Pancreas (tissue), 10 donors: ENCODE measurements at regions not wholly inside any gene's neighbourhood (a gene's known extent, or its start where the extent isn't known, plus 50 kb on each side); places are given as distances from the start of the nearest gene placed in this dataset.

Experiments used
- ATAC-seq, 4 donors: fragments of 200-7000 bp; cut with Tn5 transposase; one replicate each; pipeline versions ENCODE4 v1.8.0 to v1.9.1; 2020; ENCODE audit warnings: mild to moderate bottlenecking in 4 of 4, moderate library complexity in 4 of 4
- DNase-seq, 6 donors: peaks; one replicate each; pipeline ENCODE4 v3.0.0-alpha.2; 2020
- FAIRE-seq: peaks from 2 replicates; lab custom pipeline; 2012; peaks lifted over from hg19 to GRCh38; lab: Jason Lieb, UNC
- H3K27ac ChIP-seq, 4 donors: fragments of 200-600 bp; sonication (generic); 1 replicate in 3 of 4; 2 replicates in 1 of 4; pipeline versions ENCODE4 v1.5.0 to v1.8.0; 2020
- H3K27me3 ChIP-seq, 4 donors: fragments of 200-600 bp; one replicate each; pipeline ENCODE4 v1.8.0; 2021
- H3K36me3 ChIP-seq, 3 donors: fragments of 200-600 bp; sonication (generic) in 1 of 3; one replicate each; pipeline versions ENCODE4 v1.5.0 to v1.8.0; 2020 to 2021
- H3K4me1 ChIP-seq, 3 donors: fragments of 200-600 bp; one replicate each; pipeline ENCODE4 v1.8.0; 2021
- H3K4me3 ChIP-seq, 4 donors: fragments of 200-600 bp; sonication (generic) in 2 of 4; one replicate each; pipeline versions ENCODE4 v1.5.0 to v1.8.0; 2020 to 2021
- H3K9me3 ChIP-seq, 4 donors: fragments of 200-600 bp; one replicate each; pipeline ENCODE4 v1.8.0; 2021
- CTCF ChIP-seq, 4 donors: fragments of 200-600 bp; sonication (generic) in 3 of 4; IDR thresholded peaks; one replicate each; pipeline versions ENCODE4 v1.5.0 to v1.8.0; 2021; ENCODE audit warnings: antibody characterized with exemption in 4 of 4
- WGBS, 2 donors: extraction: QIAGEN DNeasy Blood & Tissue Kit; methylation state at CpG; one replicate each; pipeline ENCODE4 v1.1.7; 2013; 5-methylcytosine and 5-hydroxymethylcytosine counted together
- intact Hi-C, 3 donors: fragments of 100-400 bp; cut with DNase I; formaldehyde crosslinking; loops; one replicate each; pipeline versions ENCODE4 v1.11.1 to v1.14.2; 2022
- donor health status: healthy with polysubstance abuse.
- donor health status: DM: no; HTN: no; CAD: no; lungs with moderate emphysema.
- donor health status: DM: no; HTN: no; CAD: no.
- donor health status: control.
- donor health status: control.
- donor health status: Bipolar disorder and iron deficiency.
- donor health status: DM: yes; HTN: yes; CAD: no.
- donor health status: DM: no; HTN: no; CAD: no.
- donor health status: DM: no; HTN: no; CAD: no.
- donor health status: DM: yes; HTN: yes; CAD: no.

- 66 to 79% methylated on average over 2 of the region's 2 CpGs for WGBS, 2 donors
- no peaks in the 10 kb centered on the region for H3K27me3 ChIP-seq
- no peak for TF ChIP-seq CTCF (IDR thresholded peaks at IDR 0.05)
- ATAC-seq (no peak), DNase-seq (no peak), FAIRE-seq (no peak)
- no peak overlapping the region for H3K4me3 ChIP-seq
- no peaks in the 10 kb centered on the region for H3K4me1 ChIP-seq
- H3K9me3 ChIP-seq, result no peaks in the 10 kb centered on the region
- intact Hi-C loops, result no loop called here
- H3K36me3 ChIP-seq, result no peaks in the 10 kb centered on the region
- H3K27ac ChIP-seq, result no peak overlapping the region
These were observed 750.0 kb downstream of the EFNB2 start for GRCh38 chr13:105785436-105785835.

GRCh38 chr13:105783261-105783660, 752.2 kb downstream of the EFNB2 start:
- FAIRE-seq (no peak), DNase-seq (no peak), ATAC-seq (no peak)
- TF ChIP-seq CTCF (IDR thresholded peaks at IDR 0.05), result no peak
- Histone ChIP-seq H3K4me1 (no peaks in the 10 kb centered on the region), H3K27me3 (no peaks in the 10 kb centered on the region), H3K27ac (no peak overlapping the region), H3K9me3 (no peaks in the 10 kb centered on the region), H3K4me3 (no peak overlapping the region), H3K36me3 (no peaks in the 10 kb centered on the region)
- intact Hi-C loops, result no loop called here
- WGBS, 2 donors, result 31 to 59% methylated on average over 1 of the region's 1 CpG

- TF ChIP-seq CTCF (IDR thresholded peaks at IDR 0.05), result no peak
- Histone ChIP-seq H3K27ac (no peak overlapping the region), H3K4me1 (no peaks in the 10 kb centered on the region), H3K9me3 (no peaks in the 10 kb centered on the region), H3K4me3 (no peak overlapping the region), H3K27me3 (no peaks in the 10 kb centered on the region), H3K36me3 (no peaks in the 10 kb centered on the region)
- 21 to 27% methylated on average over 1 of the region's 1 CpG for WGBS, 2 donors
- intact Hi-C loops, result no loop called here
- no peak for ATAC-seq
- DNase-seq, result no peak
- no peak for FAIRE-seq
These were observed 757.3 kb downstream of the EFNB2 start for GRCh38 chr13:105778196-105778595.

GRCh38 chr13:105774739-105775460, 760.6 kb downstream of the EFNB2 start:
- intact Hi-C loops, result no loop called here
- ATAC-seq (peak; percentile 53 to 89 (median 78)), FAIRE-seq (no peak), DNase-seq (peak in 2 of 6 donors; percentile 13 to 19)
- Histone ChIP-seq H3K27me3 (no peaks in the 10 kb centered on the region), H3K4me3 (no peak overlapping the region), H3K36me3 (no peaks in the 10 kb centered on the region), H3K27ac (peak overlapping the region in 1 of 4 donors; percentile 31), H3K4me1 (no peaks in the 10 kb centered on the region), H3K9me3 (no peaks in the 10 kb centered on the region)
- 11 to 19% methylated on average over 7 of the region's 7 CpGs for WGBS, 2 donors
- no peak for TF ChIP-seq CTCF (IDR thresholded peaks at IDR 0.05)

- WGBS, 2 donors, result 56 to 61% methylated on average over 7 of the region's 7 CpGs
- Histone ChIP-seq H3K4me3 (no peak overlapping the region), H3K4me1 (no peaks in the 10 kb centered on the region), H3K27ac (peak overlapping the region in 1 of 4 donors; percentile 31), H3K27me3 (no peaks in the 10 kb centered on the region), H3K9me3 (no peaks in the 10 kb centered on the region), H3K36me3 (no peaks in the 10 kb centered on the region)
- intact Hi-C loops, result no loop called here
- DNase-seq (peak in 1 of 6 donors; percentile 14), ATAC-seq (peak in 3 of 4 donors; percentile 42 to 83 (median 74)), FAIRE-seq (no peak)
- TF ChIP-seq CTCF (IDR thresholded peaks at IDR 0.05), result no peak
These were observed 761.5 kb downstream of the EFNB2 start for GRCh38 chr13:105773863-105774538.
